NCI-H748 (cell line): ENCODE measurements at regions not wholly inside any gene's neighbourhood (a gene's known extent, or its start where the extent isn't known, plus 50 kb on each side); places are given as distances from the start of the nearest gene placed in this dataset.
"Not testable (repeated sequence)": the region's sequence is repeated elsewhere in the genome, so short reads cannot be mapped to it uniquely, and the experiment has no call there.

ENCODE experiments used
- DNase-seq: peaks from one replicate; lab custom pipeline; 2025; ENCODE audit not compliant: unreplicated experiment; lab: John Stamatoyannopoulos, UW

DNA sequence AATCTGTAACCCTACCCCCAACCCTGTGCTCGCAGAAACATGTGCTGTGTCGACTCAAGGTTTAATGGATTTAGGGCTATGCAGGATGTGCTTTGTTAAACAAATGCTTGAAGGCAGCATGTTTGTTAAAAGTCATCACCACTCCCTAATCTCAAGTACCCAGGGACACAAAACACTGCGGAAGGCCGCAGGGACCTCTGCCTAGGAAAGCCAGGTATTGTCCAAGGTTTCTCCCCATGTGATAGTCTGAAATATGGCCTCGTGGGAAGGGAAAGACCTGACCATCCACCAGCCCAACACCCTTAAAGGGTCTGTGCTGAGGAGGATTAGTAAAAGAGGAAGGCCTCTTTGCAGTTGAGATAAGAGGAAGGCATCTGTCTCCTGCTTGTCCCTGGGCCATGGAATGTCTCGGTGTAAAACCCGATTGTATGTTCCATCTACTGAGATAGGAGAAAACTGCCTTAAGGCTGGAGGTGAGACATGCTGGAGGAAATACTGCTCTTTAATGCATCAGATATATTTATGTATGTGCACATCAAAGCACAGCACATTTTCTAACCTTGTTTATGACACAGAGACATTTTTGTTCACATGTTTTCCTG lies 94.4 kb downstream of the LSM3 start:
- not testable (repeated sequence) for DNase-seq

DNA sequence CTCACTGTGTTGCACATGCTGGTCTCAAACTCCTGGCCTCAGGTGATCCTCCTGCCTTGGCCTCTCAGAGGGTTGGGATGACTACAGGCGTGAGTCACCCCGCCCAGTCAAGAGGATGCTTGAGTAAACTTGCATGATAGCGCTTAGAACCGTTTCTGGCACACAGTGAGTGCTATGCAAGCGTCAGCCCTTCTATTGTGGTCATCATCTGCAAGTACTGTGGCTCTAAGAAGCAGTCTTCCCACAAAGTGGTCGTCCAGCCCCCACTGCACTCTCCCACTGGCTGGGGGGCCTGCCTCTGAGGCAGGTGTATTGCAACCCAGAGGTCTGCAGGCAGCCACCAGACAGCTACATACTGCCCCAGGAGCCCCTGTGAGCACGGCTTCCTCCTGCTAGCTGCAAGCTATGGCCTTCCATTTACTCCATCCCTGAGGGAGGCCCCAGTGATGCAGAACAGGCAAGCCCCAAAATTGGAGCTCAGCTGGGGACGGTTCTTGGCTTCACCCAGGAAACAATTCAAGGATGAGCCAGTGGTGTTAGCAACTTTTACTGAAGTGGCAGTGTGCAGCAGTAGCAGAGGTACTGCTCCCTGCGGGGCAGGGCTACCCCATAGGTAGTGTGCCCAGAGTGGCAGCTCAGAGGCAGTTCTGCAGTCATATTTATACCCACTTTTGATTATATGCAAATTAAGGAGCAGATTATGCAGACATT lies 95.4 kb downstream of the LSM3 start:
- peak; percentile 53 for DNase-seq

DNA sequence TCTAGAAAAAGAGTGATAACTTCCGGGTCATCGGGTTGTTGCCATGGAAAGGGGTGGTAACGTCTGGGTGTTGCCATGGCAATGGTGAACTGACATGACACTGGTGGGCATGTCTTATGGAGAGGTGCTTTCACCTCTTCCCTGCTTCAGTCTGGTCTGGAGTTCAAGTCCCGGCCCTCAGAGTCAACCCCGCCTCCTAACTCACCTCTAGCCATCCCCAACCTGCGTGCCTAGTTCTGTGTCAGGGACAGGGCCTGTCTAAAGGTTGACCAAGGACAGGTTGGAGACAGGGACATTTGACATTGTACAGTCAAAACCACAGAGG lies 96.0 kb downstream of the LSM3 start:
- no peak for DNase-seq

- DNase-seq = peak; percentile 23
Observed at GRCh38 chr3:14274999-14275961, 96.7 kb downstream of the LSM3 start.

GRCh38 chr3:14275962-14276909 lies 97.6 kb downstream of the LSM3 start:
- DNase-seq = no peak

DNA sequence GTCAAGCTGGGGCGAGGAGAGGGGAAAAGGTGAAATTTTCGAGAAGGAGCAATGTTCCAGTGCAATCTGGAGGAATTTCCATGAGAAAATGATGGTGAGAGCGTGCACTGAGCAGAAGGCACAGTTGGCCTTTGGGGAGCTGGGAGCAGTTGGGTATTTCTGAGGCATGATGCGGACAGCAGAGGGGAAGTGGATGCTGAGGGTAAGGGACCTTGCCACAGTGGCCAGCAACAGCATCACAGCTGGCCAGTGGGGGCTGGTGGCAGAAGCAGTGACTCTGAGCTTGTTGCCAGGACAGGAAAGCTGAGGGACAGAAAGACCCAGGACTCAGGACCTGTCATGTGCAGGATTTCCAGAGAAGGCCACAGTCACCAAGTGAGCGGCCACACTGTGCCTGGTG lies 98.9 kb downstream of the LSM3 start:
- DNase-seq = no peak

DNA sequence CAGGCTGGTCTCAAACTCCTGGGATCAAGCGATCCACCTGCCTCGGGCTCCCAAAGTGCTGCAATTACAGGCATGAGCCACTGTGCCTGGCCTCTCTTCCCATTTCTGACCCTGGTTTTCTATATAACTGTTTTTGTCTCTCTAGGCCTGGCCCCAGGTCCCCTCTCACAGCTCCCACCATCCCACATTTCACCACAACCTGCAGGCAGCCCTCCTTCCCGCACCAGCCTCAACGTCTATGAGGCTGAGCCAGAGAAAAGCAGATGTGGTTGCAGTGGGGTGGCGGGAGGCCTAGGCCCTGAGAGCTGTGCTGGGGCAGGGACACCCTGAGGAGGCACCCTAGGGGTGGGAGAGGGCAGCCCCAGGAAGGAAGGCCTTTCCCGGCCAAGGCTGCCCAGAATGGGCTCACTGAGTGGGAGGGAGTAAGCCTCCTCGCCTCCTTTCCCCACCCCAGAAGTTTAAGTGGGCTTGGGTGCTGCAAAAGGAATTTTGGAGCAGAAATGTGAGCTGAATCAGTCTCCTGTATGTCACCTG lies 99.7 kb downstream of the LSM3 start:
- no peak for DNase-seq

- no peak for DNase-seq
Observed at GRCh38 chr3:14278799-14279625, 100.4 kb downstream of the LSM3 start.

DNA sequence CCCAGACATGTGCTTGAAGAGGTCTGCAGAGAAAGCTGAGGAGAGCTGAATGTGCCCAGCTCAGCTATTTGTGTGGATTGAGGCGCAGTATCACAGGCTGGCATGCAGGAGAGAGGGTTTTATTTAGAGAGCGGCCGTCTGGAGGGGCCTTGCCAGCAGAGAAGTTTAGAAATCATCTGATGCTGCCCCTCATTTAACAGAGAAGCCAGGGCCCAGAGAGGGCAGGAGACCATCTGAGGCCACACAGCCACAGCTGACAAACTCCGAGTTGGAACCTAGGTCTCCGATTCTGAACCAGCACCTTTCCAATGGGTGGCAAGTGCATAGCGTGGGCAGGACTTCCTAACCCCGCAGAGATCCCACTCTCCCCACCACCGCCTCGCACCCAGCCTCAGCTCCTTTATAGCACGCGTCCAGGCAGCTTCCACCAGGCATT lies 101.0 kb downstream of the LSM3 start:
- no peak for DNase-seq

- DNase-seq = no peak
Observed at GRCh38 chr3:14280326-14280725, 101.7 kb downstream of the LSM3 start.

- DNase-seq = no peak
Observed at GRCh38 chr3:14281053-14281452, 102.4 kb downstream of the LSM3 start.

DNA sequence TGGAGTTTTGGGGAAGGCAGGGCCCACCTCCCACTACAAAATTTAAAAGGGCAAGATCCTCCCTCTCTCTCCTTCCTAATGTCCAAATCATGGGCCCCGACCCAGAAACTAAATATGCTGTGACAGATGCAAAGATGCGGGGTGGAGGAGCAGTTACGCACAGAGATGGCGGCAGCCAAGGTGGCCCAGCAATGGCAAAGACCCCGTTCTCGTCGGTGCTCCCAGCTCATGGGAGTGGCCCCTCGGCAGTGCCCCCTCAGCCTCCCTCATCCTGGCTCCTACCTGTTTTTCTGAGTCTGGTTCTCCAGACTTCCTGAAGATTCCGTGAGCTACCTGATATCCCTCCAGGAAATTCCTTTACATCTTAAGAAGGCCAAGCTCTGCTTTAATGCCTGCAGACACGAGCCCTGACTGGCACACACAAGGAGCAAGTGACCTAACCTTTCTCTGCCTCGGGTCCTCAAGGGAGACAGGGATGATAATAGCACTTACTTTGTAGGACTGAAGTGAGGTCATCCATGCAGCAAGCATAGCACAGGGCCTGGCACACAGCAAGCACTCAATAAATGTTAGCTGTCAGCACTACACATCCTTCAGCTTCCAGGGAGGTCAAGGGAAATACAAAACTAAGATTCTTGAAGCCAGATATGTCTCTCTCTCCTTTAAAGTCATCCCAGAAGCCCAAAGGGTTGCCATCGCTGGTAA lies 103.5 kb downstream of the LSM3 start:
- DNase-seq = no peak

DNA sequence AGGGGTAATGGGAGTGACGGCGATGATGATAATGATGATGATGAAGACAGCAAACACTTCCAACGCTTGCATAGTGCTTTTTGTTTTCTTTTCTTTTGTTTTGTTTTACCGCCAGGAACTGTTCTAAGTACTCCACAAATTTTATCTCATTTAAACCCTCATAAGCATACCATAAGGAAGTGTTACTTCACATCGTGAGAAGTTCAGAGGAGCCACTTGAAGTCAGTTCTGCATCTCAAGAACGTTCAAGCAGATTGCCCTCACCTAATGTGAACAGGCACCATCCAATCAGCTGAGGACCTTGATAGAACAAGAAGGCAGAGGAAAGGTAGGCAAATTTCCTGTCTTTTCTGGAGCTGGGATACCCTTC lies 104.1 kb downstream of the LSM3 start:
- DNase-seq = no peak

- no peak for DNase-seq
Observed at GRCh38 chr3:14283092-14283812, 104.6 kb downstream of the LSM3 start.

DNA sequence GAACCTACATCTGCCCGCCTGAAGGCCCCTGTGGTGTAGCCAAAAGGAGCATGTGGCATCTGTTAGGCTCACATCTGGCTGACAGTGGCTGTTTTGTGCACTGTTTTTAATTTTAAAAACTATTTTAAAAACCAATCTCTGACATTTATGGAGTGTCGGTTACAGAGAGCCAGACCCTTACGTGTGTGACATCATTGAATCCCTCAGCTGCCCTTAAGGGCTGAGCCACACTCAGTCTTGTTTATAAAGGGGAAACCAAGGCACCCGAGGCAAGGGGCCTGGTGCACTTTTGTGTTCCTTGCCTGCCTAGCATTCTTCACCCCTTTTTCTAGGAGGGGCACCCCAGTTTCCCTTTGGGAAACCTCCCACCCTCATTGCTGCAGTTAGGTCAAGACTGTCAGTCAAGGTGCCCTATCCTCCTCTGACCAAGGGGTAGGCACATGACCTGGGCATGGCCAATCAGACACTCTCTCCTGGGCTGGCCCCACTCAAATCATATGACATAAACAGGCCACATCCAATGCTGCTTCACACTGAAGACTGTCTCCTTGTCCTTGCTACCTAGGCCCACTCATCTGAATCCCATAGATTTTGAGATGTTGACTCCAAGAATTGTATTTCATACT lies 105.3 kb downstream of the LSM3 start:
- no peak for DNase-seq

DNA sequence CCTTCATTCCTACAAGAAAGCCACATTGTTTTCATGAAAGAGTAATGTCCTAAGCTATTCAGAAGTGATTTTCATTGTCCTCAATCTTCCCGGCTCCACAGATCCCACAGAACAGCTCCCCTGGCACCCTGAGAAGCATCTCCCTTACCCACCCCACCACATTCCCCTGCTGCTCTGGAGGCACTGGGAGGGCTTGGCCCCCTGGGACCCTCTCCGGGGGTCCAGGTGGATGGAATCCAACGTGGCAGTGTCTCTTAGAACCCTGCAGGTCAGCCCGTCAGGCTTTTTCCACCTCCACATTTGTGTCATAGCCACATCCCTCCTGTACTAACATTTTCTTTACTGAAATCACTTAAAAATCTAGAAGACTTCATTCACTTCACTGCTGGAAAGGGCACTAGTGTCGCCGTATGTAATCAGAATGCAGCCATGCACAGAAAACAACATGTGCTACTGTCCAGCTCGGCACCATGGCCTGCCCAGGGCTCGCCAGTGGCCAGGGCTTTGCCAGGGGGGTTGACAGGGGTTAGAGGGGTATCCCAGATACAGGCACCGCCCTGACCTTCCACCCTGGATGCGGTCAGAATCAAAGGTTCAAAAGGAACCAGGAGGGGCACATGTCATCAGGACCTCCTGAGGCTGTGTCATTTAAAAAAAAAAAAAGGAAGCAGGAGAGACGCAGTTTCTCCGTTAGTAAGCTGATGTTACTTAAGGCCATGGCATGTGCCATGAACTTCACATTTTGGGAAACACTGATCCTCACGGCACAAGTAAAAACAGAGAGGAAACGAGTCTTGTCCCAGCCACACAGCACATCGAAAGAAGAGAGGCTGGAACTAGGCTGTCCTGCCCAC lies 106.3 kb downstream of the LSM3 start:
- no peak for DNase-seq

- DNase-seq = no peak
Observed at GRCh38 chr3:14285548-14285925, 106.9 kb downstream of the LSM3 start.
